OCI-LY3 (cell line): ENCODE measurements at regions not wholly inside any gene's neighbourhood (a gene's known extent, or its start where the extent isn't known, plus 50 kb on each side); places are given as distances from the start of the nearest gene placed in this dataset.

Source experiments
- H2AFZ ChIP-seq: fragments of 200-600, 300-600 bp; shearing (Covaris generic); 2 replicates; pipeline ENCODE4 v1.6.0; 2014; ENCODE audit warnings: antibody characterized with exemption, low read depth, low read length
- H3K27ac ChIP-seq: fragments of 200-600, 300-600 bp; sonication (generic); 2 replicates; pipeline ENCODE4 v1.5.1; 2014; ENCODE audit warnings: mild to moderate bottlenecking, low read length, moderate library complexity, mixed read lengths
- H3K27me3 ChIP-seq: fragments of 200-600, 300-600 bp; sonication (generic); 2 replicates; pipeline ENCODE4 v1.6.1; 2014; ENCODE audit warnings: low read depth, low read length, mixed read lengths
- H3K36me3 ChIP-seq: fragments of 200-600, 300-600 bp; sonication (generic); replicated peaks from 2 replicates; pipeline ENCODE3; 2014; ENCODE audit warnings: low read depth, low read length, mixed read lengths
- H3K4me1 ChIP-seq: fragments of 300-600, 200-600 bp; sonication (generic); 2 replicates; pipeline ENCODE4 v1.6.1; 2014; ENCODE audit warnings: low read length, mixed read lengths
- H3K4me2 ChIP-seq: fragments of 200-600, 300-600 bp; sonication (generic); 2 replicates; pipeline ENCODE4 v1.6.1; 2014; ENCODE audit warnings: low read length, mixed read lengths
- H3K4me3 ChIP-seq: fragments of 300-600, 200-600 bp; sonication (generic); 2 replicates; pipeline ENCODE4 v1.5.1; 2014; ENCODE audit warnings: antibody characterized with exemption, mild to moderate bottlenecking, low read length, moderate library complexity
- H3K79me2 ChIP-seq: fragments of 300-600, 200-600 bp; shearing (Covaris generic); 2 replicates; pipeline ENCODE4 v1.6.1; 2014; ENCODE audit warnings: mild to moderate bottlenecking, low read length, mixed read lengths
- H3K9ac ChIP-seq: fragments of 300-600, 200-600 bp; shearing (Covaris generic); 2 replicates; pipeline ENCODE4 v1.6.0; 2014; ENCODE audit warnings: mild to moderate bottlenecking, low read length, moderate library complexity
- H3K9me3 ChIP-seq: fragments of 200-600, 300-600 bp; shearing (Covaris generic); 2 replicates; pipeline ENCODE4 v1.6.1; 2014; ENCODE audit warnings: low read length, mixed read lengths; ENCODE audit not compliant: insufficient read depth
- H4K20me1 ChIP-seq: fragments of 200-600, 300-600 bp; sonication (generic); 2 replicates; pipeline ENCODE4 v1.6.1; 2016; ENCODE audit warnings: low read length, mixed read lengths; ENCODE audit not compliant: insufficient read depth
- CTCF ChIP-seq: fragments of 200-600, 300-600 bp; sonication (generic); IDR thresholded peaks from 2 replicates; pipeline ENCODE4 v1.5.1; 2014; ENCODE audit warnings: antibody characterized with exemption, low read length, low read depth
- EZH2phosphoT487 ChIP-seq: fragments of 200-600 bp; shearing (Covaris generic); IDR thresholded peaks from 2 replicates; pipeline ENCODE4 v1.6.1; 2018; ENCODE audit warnings: antibody characterized with exemption, mixed run types, low read depth

DNA sequence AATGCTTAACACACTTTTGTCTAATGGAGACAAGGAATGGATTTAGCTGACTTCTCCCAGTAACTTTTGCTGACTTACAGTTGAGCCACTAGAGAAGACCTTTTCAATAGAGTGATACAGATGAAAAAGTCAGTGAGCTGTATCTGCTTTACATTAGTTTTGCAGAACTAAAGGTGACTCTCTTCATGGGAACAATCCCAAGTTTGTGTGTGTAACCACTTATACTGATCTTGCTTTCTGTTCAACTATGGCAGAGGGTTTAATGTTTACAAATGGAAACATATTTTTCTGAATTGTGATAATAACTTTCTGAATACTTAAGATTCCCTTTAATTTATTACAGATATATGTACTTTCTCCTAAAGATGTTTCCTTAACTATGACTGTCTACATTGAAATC lies 182.6 kb upstream of the PUDP start:
- H3K4me3 ChIP-seq, result no peak overlapping the region
- no peak overlapping the region for H3K4me2 ChIP-seq
- no peaks in the 10 kb centered on the region for H3K9me3 ChIP-seq
- no peaks in the 10 kb centered on the region for H3K27me3 ChIP-seq
- H3K9ac ChIP-seq, result no peak overlapping the region
- no peaks in the 10 kb centered on the region for H4K20me1 ChIP-seq
- H2AFZ ChIP-seq, result no peak overlapping the region
- H3K27ac ChIP-seq, result no peak overlapping the region
- H3K4me1 ChIP-seq, result no peaks in the 10 kb centered on the region
- TF ChIP-seq CTCF, result no peak
- H3K36me3 ChIP-seq, result no peaks in the 10 kb centered on the region
- H3K79me2 ChIP-seq, result no peaks in the 10 kb centered on the region

GRCh38 chrX:7318661-7319060 lies 170.7 kb upstream of the PUDP start:
- TF ChIP-seq CTCF (no peak), EZH2phosphoT487 (no peak)

GRCh38 chrX:7318241-7318640 lies 170.3 kb upstream of the PUDP start:
- Histone ChIP-seq H3K9me3 (no peaks in the 10 kb centered on the region), H3K4me1 (no peaks in the 10 kb centered on the region), H2AFZ (no peak overlapping the region), H4K20me1 (no peaks in the 10 kb centered on the region), H3K36me3 (no peaks in the 10 kb centered on the region), H3K4me2 (no peak overlapping the region), H3K79me2 (no peaks in the 10 kb centered on the region), H3K4me3 (no peak overlapping the region), H3K27me3 (no peaks in the 10 kb centered on the region), H3K9ac (no peak overlapping the region), H3K27ac (no peak overlapping the region)
- TF ChIP-seq CTCF (no peak), EZH2phosphoT487 (no peak)

More at GRCh38 chrX:7318661-7319060, 170.7 kb upstream of the PUDP start:
- Histone ChIP-seq H3K27me3 (no peaks in the 10 kb centered on the region), H3K4me3 (no peak overlapping the region), H3K9me3 (no peaks in the 10 kb centered on the region), H3K27ac (no peak overlapping the region), H3K36me3 (no peaks in the 10 kb centered on the region), H2AFZ (no peak overlapping the region), H3K4me2 (no peak overlapping the region), H4K20me1 (no peaks in the 10 kb centered on the region), H3K9ac (no peak overlapping the region), H3K79me2 (no peaks in the 10 kb centered on the region), H3K4me1 (no peaks in the 10 kb centered on the region)

DNA sequence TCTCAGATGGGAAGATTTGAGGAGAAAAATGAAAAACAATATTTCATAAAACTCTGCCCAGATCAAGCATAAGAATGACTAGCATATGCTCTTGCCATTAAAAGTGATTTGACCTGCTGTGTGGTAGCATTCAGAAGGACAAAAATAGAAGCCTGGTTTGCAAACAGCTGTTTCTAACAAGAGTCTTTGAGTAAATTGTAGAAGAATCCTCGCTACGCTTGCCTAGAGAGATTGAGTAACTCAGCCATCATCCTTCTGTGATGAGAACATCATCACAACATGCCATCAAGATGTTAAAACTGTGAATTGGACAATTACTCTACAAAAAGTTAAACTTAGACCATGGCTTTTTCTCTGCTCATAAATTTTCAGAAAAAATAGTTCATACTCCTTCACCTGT lies 168.9 kb upstream of the PUDP start:
- no peak for TF ChIP-seq CTCF
- no peak for TF ChIP-seq EZH2phosphoT487
- H3K27ac ChIP-seq, result no peak overlapping the region

More for the DNA sequence above, 168.9 kb upstream of the PUDP start:
- Histone ChIP-seq H3K36me3 (no peaks in the 10 kb centered on the region), H3K4me1 (no peaks in the 10 kb centered on the region), H4K20me1 (no peaks in the 10 kb centered on the region), H3K4me3 (no peak overlapping the region), H3K4me2 (no peak overlapping the region), H3K9me3 (no peaks in the 10 kb centered on the region), H3K79me2 (no peaks in the 10 kb centered on the region), H3K27me3 (no peaks in the 10 kb centered on the region), H3K9ac (no peak overlapping the region), H2AFZ (no peak overlapping the region)
